GM18517 (cell line): ENCODE measurements at regions not wholly inside any gene's neighbourhood (a gene's known extent, or its start where the extent isn't known, plus 50 kb on each side); places are given as distances from the start of the nearest gene placed in this dataset.
"Not testable (repeated sequence)": the region's sequence is repeated elsewhere in the genome, so short reads cannot be mapped to it uniquely, and the experiment has no call there.

Experiments
- ATAC-seq: cut with Tn5 transposase; IDR thresholded peaks from one replicate; pipeline ENCODE4 v1.9.1; 2021; ENCODE audit warnings: mild to moderate bottlenecking, moderate library complexity; ENCODE audit not compliant: unreplicated experiment

DNA sequence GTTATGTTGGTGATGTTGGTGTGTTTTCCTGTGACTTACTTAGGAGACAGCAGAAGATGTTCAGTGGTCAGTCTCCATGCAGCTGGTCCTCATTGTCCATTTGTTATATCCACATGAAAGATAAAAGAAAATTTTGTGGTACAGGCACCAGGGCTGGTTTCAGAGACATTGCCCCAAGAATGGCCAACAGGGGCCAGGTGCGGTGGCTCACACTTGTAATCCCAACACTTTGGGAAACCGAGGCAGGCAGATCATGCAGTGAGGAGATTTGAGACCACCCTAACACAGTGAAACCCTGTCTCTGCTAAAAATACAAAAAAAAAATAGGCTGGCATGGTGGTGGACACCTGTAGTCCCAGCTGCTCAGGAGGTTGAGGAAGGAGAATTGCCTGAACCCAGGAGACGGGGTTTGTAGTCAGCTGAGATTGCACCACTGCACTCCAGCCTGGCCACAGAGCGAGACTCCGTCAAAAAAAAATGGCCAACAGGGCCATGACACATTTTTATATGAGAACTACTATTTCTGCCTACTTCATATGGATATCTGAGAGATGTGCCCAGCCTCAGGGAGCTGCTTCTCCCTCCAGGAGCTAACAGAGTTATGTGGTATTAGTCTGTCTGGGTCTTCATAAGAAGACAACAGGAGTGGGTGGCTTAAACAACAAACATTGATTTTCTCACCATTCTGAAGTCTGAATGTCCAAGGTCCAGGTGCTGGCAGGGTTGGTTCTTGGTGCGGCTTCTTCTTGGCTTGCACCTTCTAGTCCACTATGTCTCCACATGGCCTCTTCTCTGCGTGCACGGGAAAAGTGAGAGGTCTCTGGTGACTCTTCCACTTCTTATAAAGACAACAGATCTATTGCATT, 821.7 kb downstream of the TMEM121 start:
- no peak for ATAC-seq

- not testable (repeated sequence) for ATAC-seq
Observed at GRCh38 chr14:106348873-106349540, 822.6 kb downstream of the TMEM121 start.

DNA sequence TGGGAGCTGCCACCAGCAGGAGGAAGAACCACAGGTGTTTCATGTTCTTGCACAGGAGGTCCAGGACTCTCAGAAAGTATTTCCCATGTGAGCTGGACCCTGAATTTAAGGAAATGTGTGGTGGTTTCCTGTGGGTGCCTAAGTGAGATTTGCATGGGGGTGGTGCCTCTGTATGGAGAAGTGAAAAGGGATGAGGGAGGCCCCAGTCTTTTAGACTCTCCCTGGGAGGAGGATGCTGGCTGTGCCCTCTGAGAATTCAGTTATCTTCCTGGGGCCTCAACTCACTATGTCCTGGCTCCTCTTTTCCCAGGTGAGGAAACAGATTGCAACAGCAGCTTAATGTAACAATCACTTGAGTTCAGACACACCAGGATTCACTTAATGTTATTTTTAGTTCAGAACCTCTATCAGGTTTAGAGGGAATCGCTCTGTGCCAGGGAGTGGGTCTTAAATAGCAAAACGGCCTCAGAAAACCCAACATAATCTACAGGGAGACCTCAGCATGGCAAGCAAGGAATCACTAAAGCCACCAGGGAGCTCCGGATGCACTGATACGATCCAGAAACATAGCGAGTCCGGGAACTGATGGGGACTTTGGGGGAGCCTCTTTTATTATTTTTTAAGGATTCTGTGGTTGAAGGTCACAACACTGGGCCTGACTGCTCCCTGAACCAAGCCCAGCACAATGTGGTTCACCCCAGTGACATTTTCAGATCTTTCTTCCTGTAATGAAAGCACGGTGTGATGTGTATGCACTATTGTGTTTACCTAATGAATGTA, 823.5 kb downstream of the TMEM121 start:
- ATAC-seq, result not testable (repeated sequence)

DNA sequence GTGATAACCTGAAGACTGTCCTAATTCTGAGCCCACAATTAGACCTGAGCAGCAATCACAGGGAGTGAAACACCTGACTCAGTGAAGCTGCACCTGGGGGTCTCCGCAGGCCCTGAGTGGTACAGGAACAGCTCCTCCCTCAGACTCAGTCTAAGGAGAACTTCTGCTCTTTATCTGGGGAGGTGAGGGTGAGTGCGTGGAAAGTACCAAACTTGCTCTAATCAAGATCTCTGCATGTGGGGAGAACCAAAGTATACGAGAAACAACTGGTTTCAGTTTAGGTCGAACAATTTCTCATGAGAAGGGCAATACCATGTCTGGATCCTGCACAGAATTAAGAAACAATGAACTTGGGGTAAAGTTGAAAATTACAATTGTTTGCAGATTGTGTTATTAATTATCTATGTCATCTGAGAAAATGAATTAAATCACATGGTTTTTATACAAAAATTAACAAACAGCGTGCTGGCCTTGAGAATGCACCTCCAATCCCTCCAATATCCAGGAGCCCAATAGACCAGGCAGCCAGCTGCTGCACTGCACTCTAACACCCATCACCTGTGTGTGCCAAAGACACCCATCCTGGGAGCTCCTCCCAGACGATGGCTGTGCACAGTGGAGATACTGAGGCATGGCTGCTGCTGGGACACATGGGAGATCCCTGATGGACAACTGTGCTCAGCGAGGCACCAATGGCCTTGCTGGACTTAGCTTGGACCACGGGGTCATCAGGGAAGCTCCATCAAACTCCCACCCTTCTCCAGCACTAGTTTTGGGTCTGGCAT, 828.8 kb downstream of the TMEM121 start:
- not testable (repeated sequence) for ATAC-seq

DNA sequence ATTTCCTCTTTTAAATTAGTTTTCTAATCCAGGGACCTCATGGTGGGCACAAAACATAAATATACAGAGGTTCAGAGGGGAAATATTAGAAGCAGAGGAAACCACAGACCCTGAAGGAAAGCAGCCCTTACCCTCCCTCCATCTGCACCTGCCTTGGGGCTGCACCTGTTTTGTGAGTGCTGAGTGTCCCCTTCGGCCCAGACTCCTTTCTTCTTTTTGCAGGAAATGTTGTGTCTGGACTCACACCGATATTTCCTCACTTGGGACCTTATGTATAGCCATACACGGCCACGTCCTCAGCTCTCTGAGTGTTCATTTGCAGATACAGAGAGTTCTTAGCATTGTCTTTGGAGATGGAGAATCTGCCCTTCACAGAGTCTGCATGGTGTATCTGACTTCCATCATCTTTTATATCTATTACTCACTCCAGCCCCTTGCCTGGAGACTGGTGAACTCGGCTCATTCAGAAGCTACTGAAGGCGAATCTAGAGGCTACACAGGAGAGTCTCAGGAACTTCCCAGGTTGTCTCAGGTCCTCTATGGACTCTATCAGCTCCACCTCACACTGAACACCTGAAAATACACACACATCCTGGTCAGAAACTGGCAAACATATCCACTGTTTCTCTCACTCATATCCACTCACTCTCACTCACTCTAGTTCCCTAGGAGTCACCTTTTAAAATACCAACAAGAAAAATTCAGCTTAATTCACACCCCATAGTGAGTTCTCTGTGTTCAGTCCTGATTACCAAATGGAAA, 829.7 kb downstream of the TMEM121 start:
- not testable (repeated sequence) for ATAC-seq

DNA sequence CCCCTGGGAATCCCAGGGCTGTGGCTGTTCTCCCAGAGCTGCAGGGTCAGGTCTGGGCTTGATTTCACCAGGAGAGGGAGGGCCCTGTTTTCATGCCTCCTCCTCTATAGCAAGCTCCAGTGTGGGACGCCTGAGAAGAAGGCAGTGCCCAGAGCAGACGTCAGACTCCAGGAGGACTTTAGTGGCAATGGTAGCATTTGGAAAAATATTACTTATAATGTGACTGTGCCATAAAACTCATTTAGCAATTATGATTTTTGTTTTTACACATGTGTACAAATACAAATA, 830.2 kb downstream of the TMEM121 start:
- not testable (repeated sequence) for ATAC-seq

- not testable (repeated sequence) for ATAC-seq
Observed at GRCh38 chr14:106359157-106359887, 832.9 kb downstream of the TMEM121 start.

DNA sequence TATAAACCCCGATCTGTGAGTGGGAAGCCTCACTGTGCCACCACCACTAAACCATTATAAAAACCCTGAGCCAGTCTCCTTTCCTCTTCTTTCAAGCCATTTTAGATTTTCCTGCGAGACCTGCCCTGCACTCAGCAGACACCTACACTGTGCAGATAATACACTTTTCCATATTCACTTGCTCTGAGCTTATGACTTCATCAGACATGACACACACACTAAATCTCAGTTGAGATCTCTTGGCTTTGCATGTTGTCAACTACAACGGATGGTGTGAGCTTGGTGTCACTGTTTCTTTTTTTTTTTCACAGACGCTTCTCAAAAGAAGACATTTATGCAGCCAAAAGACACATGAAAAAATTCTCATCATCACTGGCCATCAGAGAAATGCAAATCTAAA, 839.0 kb downstream of the TMEM121 start:
- not testable (repeated sequence) for ATAC-seq

DNA sequence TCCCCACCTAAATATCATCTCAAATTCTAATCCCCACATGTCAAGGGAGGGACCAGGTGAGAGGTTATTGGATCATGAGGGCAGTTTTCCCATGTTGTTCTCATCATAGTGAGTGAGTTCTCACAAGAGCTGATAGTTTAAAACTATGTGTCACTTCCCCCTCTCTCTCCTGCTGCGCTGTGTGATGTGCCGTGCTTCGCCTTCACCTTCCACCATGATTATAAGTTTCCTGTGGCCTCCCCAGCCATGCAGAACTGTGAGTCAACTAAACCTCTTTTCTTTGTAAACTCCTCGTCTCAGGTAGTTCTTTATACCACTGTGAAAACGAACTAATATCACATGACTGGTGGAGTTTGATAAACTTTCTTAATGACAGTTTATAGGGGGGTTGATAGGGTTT, 839.5 kb downstream of the TMEM121 start:
- not testable (repeated sequence) for ATAC-seq

GRCh38 chr14:106366971-106367370, 840.6 kb downstream of the TMEM121 start:
- ATAC-seq, result not testable (repeated sequence)

DNA sequence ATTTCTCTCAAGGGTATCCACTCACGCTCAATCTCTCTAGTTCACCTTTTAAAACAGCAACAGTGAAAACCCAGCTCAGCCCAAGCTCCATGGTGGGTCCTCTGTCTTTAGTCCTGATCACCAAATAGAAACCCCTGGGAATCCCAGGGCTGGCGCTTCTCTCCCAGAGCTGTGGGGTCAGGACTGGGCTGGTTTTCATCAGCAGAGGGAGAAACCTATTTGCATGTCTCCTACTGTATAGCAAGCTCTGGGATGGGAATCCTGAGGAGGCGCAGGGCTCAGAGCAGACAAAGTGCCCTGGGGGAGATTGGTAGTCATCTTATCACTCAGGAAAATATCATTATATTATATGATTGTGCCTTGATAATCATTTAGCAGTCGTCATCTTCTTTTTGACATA, 843.1 kb downstream of the TMEM121 start:
- ATAC-seq, result not testable (repeated sequence)

DNA sequence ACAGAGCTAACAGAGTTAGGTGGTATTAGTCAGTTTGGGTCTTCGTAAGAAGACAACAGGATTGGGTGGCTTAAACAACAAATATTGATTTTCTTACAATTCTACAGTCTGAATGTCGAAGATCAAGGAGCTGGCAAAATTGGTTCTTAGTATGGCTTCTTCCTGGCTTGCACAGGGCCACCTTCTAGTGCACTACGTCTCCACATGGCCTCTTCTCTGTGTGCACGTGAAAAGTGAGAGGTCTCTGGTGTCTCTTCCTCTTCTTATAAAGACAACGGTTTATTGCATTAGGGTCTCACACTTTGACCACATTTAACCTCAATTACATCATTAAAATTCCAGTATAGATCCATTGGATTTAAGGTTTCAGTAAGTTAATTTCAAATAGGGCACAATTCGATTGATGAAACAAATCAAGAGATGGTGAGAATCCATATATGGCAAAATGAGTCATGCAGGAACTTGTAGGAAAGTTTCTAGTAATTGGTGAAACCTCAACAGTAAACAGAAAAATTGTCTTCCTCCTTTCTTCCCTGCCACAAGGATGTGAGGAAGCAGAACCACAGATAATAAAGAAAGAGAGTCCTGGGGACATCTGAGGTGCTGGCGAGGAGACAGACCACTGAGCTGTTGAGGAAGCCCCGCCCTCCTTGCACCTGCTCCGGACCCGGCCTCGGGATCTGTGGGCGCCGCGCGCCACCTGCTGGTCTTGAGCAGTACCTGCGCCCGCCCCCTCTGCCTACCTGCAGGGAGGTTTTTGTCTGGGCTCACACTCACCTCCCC, 846.7 kb downstream of the TMEM121 start:
- ATAC-seq, result no peak

DNA sequence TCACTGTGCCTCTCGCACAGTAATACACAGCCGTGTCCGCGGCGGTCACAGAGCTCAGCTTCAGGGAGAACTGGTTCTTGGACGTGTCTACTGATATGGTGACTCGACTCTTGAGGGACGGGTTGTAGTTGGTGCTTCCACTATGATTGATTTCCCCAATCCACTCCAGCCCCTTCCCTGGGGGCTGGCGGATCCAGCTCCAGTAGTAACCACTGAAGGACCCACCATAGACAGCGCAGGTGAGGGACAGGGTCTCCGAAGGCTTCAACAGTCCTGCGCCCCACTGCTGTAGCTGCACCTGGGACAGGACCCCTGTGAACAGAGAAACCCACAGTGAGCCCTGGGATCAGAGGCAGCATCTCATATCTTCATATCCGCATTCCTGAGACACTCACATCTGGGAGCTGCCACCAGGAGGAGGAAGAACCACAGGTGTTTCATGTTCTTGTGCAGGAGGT, 847.3 kb downstream of the TMEM121 start:
- ATAC-seq, result not testable (repeated sequence)

GRCh38 chr14:106377432-106377831, 851.0 kb downstream of the TMEM121 start:
- ATAC-seq, result no peak

DNA sequence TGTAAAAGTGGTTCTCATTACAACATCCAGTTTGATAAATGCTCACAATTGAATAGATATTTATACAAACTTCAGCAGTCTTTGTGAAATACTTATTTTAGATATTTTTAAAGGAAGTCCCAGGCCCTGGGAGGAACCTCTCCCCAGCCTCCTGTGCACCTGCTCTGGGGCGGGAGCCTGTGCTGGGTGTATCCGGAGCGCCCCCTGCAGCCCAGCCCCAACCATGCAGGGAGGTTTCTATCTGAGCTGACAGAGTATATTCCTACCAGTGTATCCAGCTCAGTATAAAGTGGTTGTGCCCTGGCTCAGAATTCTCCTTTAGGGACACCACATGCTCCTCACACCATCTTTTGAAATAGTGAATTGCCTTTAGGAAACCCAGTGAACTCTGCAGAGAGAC, 851.8 kb downstream of the TMEM121 start:
- ATAC-seq, result no peak

DNA sequence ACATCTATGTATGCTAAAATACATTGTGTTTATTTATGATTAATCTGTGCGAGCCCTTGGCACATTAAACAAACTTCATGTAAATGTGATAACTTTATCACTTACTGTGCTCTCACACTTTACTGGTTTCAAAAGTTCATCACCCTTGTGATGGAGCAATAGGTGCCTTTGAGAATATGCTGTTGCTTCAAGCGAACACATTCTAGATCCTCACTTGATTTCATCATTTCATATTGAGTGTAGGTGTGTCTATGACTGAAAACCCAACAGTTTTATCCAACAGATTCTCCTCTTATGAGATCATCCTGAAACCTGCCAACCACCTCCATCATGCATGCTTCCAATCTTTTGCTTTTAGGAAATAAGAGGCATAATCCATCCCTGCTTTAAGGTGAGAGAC, 854.4 kb downstream of the TMEM121 start:
- no peak for ATAC-seq

DNA sequence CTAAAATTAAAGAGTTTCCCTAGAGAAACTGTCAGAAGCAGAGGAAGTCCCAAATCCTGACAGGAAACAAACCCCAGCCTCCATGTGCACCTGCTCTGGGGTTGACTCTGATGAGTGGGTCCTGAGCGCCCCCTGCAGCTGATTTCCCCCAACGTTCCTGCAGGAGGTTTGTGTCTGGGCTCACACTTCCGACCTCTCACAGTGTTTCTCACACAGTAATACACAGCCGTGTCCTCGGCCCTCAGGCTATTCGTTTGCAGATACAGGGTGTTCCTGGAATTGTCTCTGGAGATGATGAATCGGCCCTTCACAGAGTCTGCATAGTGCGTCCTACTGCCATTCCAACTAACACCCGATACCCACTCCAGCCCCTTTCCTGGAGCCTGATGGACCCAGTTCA, 862.8 kb downstream of the TMEM121 start:
- not testable (repeated sequence) for ATAC-seq

DNA sequence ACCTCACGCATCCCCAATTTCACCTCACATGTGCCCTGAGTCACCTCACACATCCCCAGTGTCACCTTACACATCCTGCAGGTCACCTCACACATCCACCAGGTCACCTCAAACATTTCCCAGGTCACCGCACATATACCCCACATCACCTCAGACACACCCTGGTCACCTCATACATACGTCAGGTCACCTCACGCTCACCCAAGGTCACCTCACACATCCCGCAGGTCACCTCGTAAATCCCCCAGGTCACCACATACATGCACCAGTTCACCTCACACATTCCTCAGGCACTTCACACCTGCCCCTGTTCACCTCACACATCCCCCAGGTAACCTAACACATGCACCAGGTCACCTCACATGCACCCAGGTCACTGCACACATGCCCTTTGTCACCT, 864.0 kb downstream of the TMEM121 start:
- no peak for ATAC-seq

- no peak for ATAC-seq
Observed at GRCh38 chr14:106390947-106391346, 864.6 kb downstream of the TMEM121 start.
